Activated CD4-positive, CD25-positive, alpha-beta regulatory T cell (primary cell): ENCODE measurements at regions not wholly inside any gene's neighbourhood (a gene's known extent, or its start where the extent isn't known, plus 50 kb on each side); places are given as distances from the start of the nearest gene placed in this dataset.
A peak's percentile ranks its signal among the peaks of the same experiment; 100 is the strongest.
"Not testable (repeated sequence)": the region's sequence is repeated elsewhere in the genome, so short reads cannot be mapped to it uniquely, and the experiment has no call there.

Experiments
- DNase-seq, 4 experiments: peaks; one replicate each; lab custom pipeline; 2025; lab: John Stamatoyannopoulos, UW

GRCh38 chr20:53856300-53857295 lies 213.8 kb downstream of the BCAS1 start:
- DNase-seq: no peak

GRCh38 chr20:53855733-53856132 lies 214.7 kb downstream of the BCAS1 start:
- DNase-seq: no peak

- DNase-seq: not testable (repeated sequence)
Observed at GRCh38 chr20:53854609-53854926, 215.8 kb downstream of the BCAS1 start.

- no peak for DNase-seq
Observed at GRCh38 chr20:53853111-53853713, 217.2 kb downstream of the BCAS1 start.

- DNase-seq: no peak
Observed at GRCh38 chr20:53852691-53853090, 217.7 kb downstream of the BCAS1 start.

- no peak for DNase-seq
Observed at GRCh38 chr20:53852014-53852413, 218.4 kb downstream of the BCAS1 start.

- DNase-seq: no peak
Observed at GRCh38 chr20:53850319-53850718, 220.1 kb downstream of the BCAS1 start.

- DNase-seq: no peak
Observed at GRCh38 chr20:53849471-53850059, 220.8 kb downstream of the BCAS1 start.

- DNase-seq: no peak
Observed at GRCh38 chr20:53848304-53848703, 222.1 kb downstream of the BCAS1 start.

- no peak for DNase-seq
Observed at GRCh38 chr20:53847837-53848170, 222.6 kb downstream of the BCAS1 start.

- DNase-seq: no peak
Observed at GRCh38 chr20:53847139-53847836, 223.1 kb downstream of the BCAS1 start.

GRCh38 chr20:53846640-53847039 lies 223.8 kb downstream of the BCAS1 start:
- DNase-seq: no peak

- DNase-seq: no peak
Observed at GRCh38 chr20:53845980-53846379, 224.4 kb downstream of the BCAS1 start.

GRCh38 chr20:53844259-53844658 lies 226.1 kb downstream of the BCAS1 start:
- no peak for DNase-seq

GRCh38 chr20:53843645-53844044 lies 226.7 kb downstream of the BCAS1 start:
- no peak for DNase-seq

- no peak for DNase-seq
Observed at GRCh38 chr20:53842301-53843099, 227.9 kb downstream of the BCAS1 start.

GRCh38 chr20:53841741-53842140 lies 228.7 kb downstream of the BCAS1 start:
- no peak for DNase-seq

- no peak for DNase-seq
Observed at GRCh38 chr20:53840532-53840931, 229.9 kb downstream of the BCAS1 start.

GRCh38 chr20:53839423-53840176 lies 230.8 kb downstream of the BCAS1 start:
- DNase-seq: peak in 2 of 4 experiments; percentile 7 to 17

- no peak for DNase-seq
Observed at GRCh38 chr20:53838311-53838868, 232.0 kb downstream of the BCAS1 start.
